Keratinocyte (primary cell): ENCODE measurements at regions not wholly inside any gene's neighbourhood (a gene's known extent, or its start where the extent isn't known, plus 50 kb on each side); places are given as distances from the start of the nearest gene placed in this dataset.

Experiments used
- CTCF ChIP-seq, 3 experiments: IDR thresholded peaks in 1 of 3; conservative IDR thresholded peaks in 1 of 3; optimal IDR thresholded peaks in 1 of 3; 2 replicates in 2 of 3; 3 replicates in 1 of 3; pipeline versions ENCODE3 to v1.5.1; 2011; ENCODE audit warnings: low read length in 3 of 3, mild to moderate bottlenecking in 3 of 3, moderate library complexity in 2 of 3, control low read depth in 1 of 3, inconsistent platforms in 1 of 3; ENCODE audit not compliant: insufficient read depth in 2 of 3; ENCODE audit errors: extremely low read depth in 1 of 3
- EZH2 ChIP-seq: IDR thresholded peaks from one replicate; pipeline ENCODE4 v1.6.1; 2012; ENCODE audit warnings: inconsistent platforms, mild to moderate bottlenecking, low read length, moderate library complexity

DNA sequence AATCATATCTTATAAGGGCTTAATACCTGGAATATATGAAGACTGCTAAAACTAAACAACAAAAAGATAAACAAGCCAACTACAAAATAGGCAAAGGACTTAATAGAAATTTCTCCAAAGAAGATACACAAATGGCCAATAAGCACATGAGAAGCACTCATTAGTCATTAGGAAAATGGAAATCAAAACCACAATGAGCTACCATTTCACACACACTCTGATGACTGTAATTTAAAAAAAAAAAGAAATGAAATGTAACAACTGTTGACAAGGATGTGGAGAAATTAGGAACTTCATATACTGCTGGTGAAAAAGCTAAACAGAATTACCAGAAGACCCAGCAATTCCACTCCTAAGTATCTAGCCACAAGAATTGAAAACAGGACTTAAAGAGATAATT is 374.2 kb upstream of the ZP4 start:
- TF ChIP-seq CTCF (optimal IDR thresholded peaks at IDR 0.05 in 1 of 3, IDR thresholded peaks at IDR 0.05 in 1 of 3, conservative IDR thresholded peaks at IDR 0.05 in 1 of 3; ENCODE audit: extremely low read depth in 1 of 3, insufficient read depth in 2 of 3, low read length in 3 of 3) (no peak), EZH2 (no peak)
